ENCODE measurements at regions not wholly inside any gene's neighbourhood (a gene's known extent, or its start where the extent isn't known, plus 50 kb on each side); places are given as distances from the start of the nearest gene placed in this dataset.

- TF ChIP-seq, protein P1, sequence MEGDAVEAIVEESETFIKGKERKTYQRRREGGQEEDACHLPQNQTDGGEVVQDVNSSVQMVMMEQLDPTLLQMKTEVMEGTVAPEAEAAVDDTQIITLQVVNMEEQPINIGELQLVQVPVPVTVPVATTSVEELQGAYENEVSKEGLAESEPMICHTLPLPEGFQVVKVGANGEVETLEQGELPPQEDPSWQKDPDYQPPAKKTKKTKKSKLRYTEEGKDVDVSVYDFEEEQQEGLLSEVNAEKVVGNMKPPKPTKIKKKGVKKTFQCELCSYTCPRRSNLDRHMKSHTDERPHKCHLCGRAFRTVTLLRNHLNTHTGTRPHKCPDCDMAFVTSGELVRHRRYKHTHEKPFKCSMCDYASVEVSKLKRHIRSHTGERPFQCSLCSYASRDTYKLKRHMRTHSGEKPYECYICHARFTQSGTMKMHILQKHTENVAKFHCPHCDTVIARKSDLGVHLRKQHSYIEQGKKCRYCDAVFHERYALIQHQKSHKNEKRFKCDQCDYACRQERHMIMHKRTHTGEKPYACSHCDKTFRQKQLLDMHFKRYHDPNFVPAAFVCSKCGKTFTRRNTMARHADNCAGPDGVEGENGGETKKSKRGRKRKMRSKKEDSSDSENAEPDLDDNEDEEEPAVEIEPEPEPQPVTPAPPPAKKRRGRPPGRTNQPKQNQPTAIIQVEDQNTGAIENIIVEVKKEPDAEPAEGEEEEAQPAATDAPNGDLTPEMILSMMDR (IDR thresholded peaks at IDR 0.05) = no peak
- no peak for TF ChIP-seq POLR2A (IDR thresholded peaks at IDR 0.05)
Measured at GRCh38 chr2:51976623-51977022, 944.7 kb upstream of the NRXN1 start.

Data from lower leg skin (tissue), 3 donors.